ENCODE measurements at regions not wholly inside any gene's neighbourhood (a gene's known extent, or its start where the extent isn't known, plus 50 kb on each side); places are given as distances from the start of the nearest gene placed in this dataset.

DNA sequence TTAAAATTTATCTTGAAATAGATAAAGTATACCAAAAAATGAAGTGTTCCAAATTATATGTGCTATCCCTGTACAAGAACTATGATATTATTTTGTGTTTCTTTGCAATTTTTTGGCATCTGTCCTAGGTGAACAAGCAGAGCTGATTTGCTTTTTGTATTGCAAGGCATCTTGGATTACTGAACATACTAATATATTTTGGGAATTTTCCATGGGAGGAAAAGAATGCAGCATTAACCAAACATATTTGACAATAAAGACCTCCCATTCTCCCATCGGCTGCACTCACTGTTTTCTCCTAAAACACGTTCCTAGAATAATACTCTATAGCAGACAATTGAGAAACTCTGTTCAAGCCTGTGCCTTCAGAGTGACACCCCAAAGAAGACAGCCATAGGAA lies 265.1 kb upstream of the ALCAM start:
- TF ChIP-seq YY1 (IDR thresholded peaks at IDR 0.05; ENCODE audit: insufficient read depth, insufficient read length) (no peak), ZNF274 (IDR thresholded peaks at IDR 0.05; ENCODE audit: low read depth, low read length) (no peak)
